Stimulated activated CD8-positive, alpha-beta memory T cell treated with anti-CD3 and anti-CD28 coated beads, Interleukin-12 subunit alpha, Interleukin-12 subunit beta, amount 100 ng/mL, for 1 hour (primary cell): ENCODE measurements at regions not wholly inside any gene's neighbourhood (a gene's known extent, or its start where the extent isn't known, plus 50 kb on each side); places are given as distances from the start of the nearest gene placed in this dataset.

Experiments
- DNase-seq: peaks from one replicate; pipeline ENCODE4 v3.0.0-alpha.2; 2020; ENCODE audit warnings: low read depth

- DNase-seq = no peak
Observed at GRCh38 chr13:74966275-74966674, 515.7 kb downstream of the TBC1D4 start.

GRCh38 chr13:74945637-74946036 is 536.3 kb downstream of the TBC1D4 start:
- DNase-seq = no peak

- no peak for DNase-seq
Observed at GRCh38 chr13:74931698-74932433, 550.1 kb downstream of the TBC1D4 start.

- DNase-seq = no peak
Observed at GRCh38 chr13:74930402-74931165, 551.4 kb downstream of the TBC1D4 start.

GRCh38 chr13:74929436-74929835 is 552.5 kb downstream of the TBC1D4 start:
- DNase-seq = no peak

DNA sequence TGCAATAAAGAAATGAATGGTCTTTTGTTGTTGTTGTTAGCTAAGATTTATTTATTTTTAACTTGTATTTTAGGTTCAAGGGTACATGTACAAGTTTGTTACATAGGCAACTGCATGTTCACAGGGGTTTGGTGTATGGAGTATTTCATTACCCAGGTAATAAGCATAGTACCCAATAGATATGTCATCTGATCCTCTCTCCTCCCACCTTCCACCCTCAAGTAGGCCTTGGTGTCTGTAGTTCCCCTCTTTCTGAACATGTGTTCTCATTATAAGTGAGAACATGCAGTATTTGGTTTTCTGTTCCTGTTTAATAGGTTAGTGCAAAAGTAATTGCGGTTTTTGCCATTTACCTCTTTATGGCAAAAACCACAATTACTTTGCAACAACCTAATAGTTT is 554.1 kb downstream of the TBC1D4 start:
- no peak for DNase-seq

DNA sequence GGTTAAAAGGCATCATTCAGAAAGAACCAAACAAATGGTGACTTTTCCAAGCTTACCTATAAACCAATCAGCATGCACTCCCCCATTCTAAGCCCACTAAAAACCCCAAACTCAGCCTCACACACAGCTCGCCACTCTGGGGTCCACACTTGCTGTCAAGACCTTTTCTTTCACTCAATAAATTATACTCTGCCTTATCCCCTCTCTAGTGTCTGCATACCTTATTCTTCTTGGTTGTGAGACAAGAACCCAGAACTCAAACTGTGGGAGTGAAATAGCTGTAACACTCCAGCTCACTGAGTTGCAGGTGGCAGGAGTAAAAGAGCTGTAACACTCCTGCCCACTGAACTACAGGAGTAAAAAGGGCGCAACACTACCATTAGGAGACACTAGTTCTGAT is 559.0 kb downstream of the TBC1D4 start:
- DNase-seq = no peak

- DNase-seq = no peak
Observed at GRCh38 chr13:74921326-74921725, 560.6 kb downstream of the TBC1D4 start.

- no peak for DNase-seq
Observed at GRCh38 chr13:74920920-74921319, 561.0 kb downstream of the TBC1D4 start.

GRCh38 chr13:74920361-74920760 is 561.6 kb downstream of the TBC1D4 start:
- no peak for DNase-seq

GRCh38 chr13:74919914-74920313 is 562.1 kb downstream of the TBC1D4 start:
- no peak for DNase-seq

DNA sequence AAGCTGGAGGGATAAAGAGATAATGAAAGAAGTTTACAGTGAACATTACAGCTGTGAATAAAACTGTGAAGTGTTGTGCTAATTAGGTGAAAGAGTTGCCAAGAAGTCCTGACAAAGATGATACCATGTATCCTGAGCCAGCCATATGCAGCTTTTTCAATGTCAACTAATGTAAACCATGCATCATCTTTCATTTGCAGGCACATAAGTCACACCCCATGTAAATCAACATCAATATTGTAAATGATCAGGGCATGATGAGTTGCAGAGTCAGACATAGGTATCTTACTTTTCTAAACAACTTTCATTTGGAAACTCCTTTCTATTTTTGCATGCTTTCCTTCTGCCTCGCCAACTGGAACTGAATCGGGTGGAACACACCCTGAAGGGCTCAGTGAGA is 569.1 kb downstream of the TBC1D4 start:
- no peak for DNase-seq

- no peak for DNase-seq
Observed at GRCh38 chr13:74910415-74910814, 571.6 kb downstream of the TBC1D4 start.

DNA sequence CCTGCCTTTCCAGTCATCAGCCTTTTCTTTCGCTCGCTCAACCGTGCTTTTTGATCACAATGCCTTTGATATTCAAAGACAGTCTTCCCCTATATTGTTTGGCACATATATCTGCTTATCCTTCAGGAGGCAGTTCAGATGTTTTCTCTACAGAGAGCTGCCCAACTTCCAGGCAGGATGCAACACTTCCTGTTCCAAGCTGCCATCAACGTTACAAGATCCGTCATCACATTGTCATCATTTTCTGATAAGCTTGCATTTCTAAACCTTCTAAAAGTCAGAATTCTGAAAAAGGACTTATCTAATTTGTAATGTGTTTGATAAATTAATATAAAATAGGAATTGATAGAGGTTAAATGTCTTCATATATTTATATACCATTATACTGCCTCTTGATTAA is 574.2 kb downstream of the TBC1D4 start:
- no peak for DNase-seq

DNA sequence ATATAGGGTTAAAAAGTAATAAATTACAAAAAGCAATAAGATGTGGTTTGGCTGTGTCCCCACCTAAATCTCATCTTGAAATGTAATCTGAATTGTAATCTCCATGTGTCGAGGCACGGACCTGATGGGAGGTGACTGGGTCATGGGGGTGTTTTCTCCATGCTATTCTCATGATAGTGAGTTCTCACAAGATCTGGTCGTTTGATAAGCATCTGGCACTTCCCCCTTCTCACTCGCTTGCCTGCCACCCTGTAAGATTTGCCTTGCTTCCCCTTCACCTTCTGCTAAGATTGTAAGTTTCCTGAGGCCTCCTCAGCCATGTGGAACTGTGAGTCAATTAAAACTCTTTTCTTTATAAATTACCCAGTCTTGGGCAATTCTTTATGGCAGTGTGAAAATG is 577.4 kb downstream of the TBC1D4 start:
- no peak for DNase-seq

DNA sequence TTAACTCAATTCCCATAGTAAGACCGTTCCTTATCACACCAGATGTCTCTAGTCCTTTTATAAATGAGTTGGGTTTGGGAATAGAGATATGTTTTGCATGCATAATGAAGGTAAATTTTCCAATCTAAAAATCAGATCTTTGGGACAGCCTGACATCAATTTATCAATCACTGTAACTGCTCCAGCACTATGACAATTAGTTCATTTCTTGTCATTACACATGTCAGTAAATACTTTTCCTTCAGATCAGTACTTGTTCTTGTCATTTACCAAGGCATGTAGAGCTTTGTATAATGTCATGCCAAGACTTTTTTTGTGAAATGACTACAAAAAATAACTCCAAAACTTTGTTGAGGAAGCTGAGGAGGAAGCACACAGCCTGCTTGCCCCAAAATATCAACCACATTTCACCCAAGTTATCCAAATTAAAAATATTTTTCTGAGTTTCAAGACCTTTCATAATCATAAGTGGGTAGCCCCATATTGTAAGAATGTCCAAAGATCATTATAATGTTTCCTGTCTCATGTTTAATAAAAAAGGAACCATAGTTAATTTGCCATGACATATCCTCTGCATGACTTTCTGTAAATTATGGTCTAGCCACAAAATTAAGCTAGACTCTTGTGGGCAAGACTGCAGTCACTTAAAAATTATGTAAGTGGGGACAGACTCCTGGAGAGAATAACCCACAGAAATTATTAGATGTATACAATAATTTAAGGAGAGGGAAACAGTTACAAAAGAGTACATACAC is 586.8 kb downstream of the TBC1D4 start:
- no peak for DNase-seq

- no peak for DNase-seq
Observed at GRCh38 chr13:74892096-74892495, 589.9 kb downstream of the TBC1D4 start.

DNA sequence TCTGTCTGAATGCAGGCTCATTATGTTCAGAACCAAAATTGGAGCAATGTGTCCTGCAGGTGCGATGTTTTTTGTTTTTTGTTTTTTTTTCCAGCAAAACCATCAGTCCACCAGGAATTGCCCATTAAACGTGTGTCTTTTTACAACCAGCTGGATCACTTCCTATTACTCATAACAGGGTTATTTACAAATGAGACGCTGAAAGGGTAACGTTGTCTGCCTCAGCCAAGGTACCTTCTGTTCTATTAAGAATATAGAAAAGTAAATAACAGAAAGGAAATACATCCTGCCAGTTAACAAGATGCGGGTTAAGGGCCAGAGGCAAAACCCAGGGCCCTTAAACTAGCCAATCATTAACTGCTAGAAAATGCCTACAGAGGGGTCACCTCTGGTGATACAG is 590.4 kb downstream of the TBC1D4 start:
- no peak for DNase-seq

GRCh38 chr13:74889321-74889720 is 592.6 kb downstream of the TBC1D4 start:
- no peak for DNase-seq

DNA sequence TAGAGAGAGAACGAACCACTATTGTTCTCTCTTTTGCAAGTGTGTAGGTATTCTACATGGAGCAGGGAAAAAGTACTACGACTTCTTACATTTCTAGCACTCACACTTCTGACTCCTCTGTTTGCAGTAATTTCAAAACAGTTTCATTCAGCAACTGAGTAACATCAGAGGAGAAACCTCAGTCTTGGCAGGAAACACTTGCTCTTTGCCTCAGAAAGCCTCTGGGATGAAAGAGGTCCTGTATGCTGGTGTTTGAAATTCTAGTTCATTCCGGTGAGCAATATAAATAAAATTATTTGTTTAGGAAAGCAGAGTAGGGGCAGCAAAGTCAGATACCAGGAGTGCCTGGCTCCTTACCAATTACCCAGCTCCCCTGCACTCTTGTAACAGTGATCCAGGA is 595.5 kb downstream of the TBC1D4 start:
- no peak for DNase-seq

DNA sequence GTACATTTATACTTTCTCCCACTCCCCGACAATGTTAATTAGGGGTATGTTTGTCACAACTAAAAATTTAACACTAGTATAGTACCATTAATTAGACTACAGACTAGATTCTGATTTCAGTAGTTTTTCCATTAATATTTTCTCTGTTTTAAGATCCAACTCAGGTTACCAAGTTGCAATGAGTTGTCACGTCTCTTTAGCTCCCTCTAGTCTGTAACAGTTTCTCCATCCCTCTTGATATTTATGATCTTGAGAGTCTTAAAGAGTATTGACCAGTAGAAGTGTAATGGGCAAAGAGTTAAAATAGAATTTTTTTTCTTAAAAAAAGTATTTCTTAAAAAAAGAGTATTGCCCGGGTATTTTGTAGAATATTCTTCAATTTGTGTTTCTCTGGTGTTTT is 598.1 kb downstream of the TBC1D4 start:
- DNase-seq = no peak

- no peak for DNase-seq
Observed at GRCh38 chr13:74871369-74872070, 610.4 kb downstream of the TBC1D4 start.
